Cardiac muscle cell (in vitro differentiated cells and primary cell): ENCODE measurements at regions not wholly inside any gene's neighbourhood (a gene's known extent, or its start where the extent isn't known, plus 50 kb on each side); places are given as distances from the start of the nearest gene placed in this dataset.
A peak's percentile ranks its signal among the peaks of the same experiment; 100 is the strongest.

Source experiments
- DNase-seq, 2 donors: peaks; one replicate each; pipeline versions ENCODE4 v3.0.0 to v3.0.0-alpha.2; 2010 to 2017; ENCODE audit warnings: low read depth in 1 of 2, low spot score in 1 of 2
- H3K27ac ChIP-seq: fragments of 200-600 bp; sonication (generic); 2 replicates; pipeline ENCODE4 v1.5.1; 2016
- H3K27me3 ChIP-seq: fragments of 200-600 bp; sonication (generic); 2 replicates; pipeline ENCODE4 v1.6.0; 2016; ENCODE audit warnings: control low read depth
- H3K36me3 ChIP-seq: fragments of 200-600 bp; sonication (generic); 2 replicates; pipeline ENCODE4 v1.5.1; 2016; ENCODE audit warnings: control low read depth
- H3K4me1 ChIP-seq: fragments of 200-600 bp; sonication (generic); 2 replicates; pipeline ENCODE4 v1.8.1; 2017; ENCODE audit warnings: low read depth, mild to moderate bottlenecking, mixed run types
- H3K4me3 ChIP-seq: fragments of 200-600 bp; sonication (generic); 2 replicates; pipeline ENCODE4 v1.5.1; 2016; ENCODE audit warnings: mild to moderate bottlenecking
- H3K9me3 ChIP-seq: fragments of 200-600 bp; sonication (generic); 2 replicates; pipeline ENCODE4 v1.5.1; 2017; ENCODE audit warnings: low read depth, mild to moderate bottlenecking, control low read depth
- CTCF ChIP-seq: IDR thresholded peaks from 2 replicates; pipeline ENCODE4 v1.5.1; 2012; ENCODE audit warnings: low read depth, mild to moderate bottlenecking, low read length

DNA sequence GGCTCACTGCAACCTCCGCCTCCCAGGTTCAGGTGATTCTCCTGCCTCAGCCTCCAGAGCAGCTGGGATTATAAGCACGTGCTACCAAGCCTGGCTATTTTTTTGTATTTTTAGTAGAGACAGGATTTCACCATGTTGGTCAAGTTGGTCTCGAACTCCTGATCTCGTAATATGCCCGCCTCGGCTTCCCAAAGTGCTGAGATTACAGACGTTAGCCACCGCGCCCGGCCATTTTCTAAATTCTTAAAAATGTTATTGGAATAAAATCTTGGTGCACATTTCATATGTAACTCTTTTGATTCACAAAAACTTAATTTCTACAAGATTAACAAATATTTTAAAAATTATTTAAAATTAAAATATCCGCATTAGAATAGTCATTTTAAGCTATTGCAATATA, 1480.3 kb upstream of the SPRY2 start:
- no peak for DNase-seq
- Histone ChIP-seq H3K4me3 (no peak overlapping the region), H3K4me1 (no peaks in the 10 kb centered on the region), H3K9me3 (no peaks in the 10 kb centered on the region), H3K36me3 (no peaks in the 10 kb centered on the region), H3K27me3 (no peaks in the 10 kb centered on the region), H3K27ac (no peak overlapping the region)
- no peak for TF ChIP-seq CTCF

GRCh38 chr13:81800433-81800832, 1459.5 kb upstream of the SPRY2 start:
- Histone ChIP-seq H3K27me3 (no peaks in the 10 kb centered on the region), H3K36me3 (no peaks in the 10 kb centered on the region), H3K4me3 (no peak overlapping the region), H3K9me3 (no peaks in the 10 kb centered on the region), H3K4me1 (no peaks in the 10 kb centered on the region), H3K27ac (no peak overlapping the region)
- TF ChIP-seq CTCF, result no peak
- DNase-seq, result no peak

- no peak overlapping the region for H3K4me3 ChIP-seq
- no peaks in the 10 kb centered on the region for H3K27me3 ChIP-seq
- no peak overlapping the region for H3K27ac ChIP-seq
- H3K9me3 ChIP-seq, result no peaks in the 10 kb centered on the region
- no peak for TF ChIP-seq CTCF
- H3K36me3 ChIP-seq, result no peaks in the 10 kb centered on the region
- peaks cover 10% of the 10 kb centered on the region for H3K4me1 ChIP-seq
- no peak for DNase-seq
Observed at GRCh38 chr13:81795710-81796109, 1454.8 kb upstream of the SPRY2 start.

DNA sequence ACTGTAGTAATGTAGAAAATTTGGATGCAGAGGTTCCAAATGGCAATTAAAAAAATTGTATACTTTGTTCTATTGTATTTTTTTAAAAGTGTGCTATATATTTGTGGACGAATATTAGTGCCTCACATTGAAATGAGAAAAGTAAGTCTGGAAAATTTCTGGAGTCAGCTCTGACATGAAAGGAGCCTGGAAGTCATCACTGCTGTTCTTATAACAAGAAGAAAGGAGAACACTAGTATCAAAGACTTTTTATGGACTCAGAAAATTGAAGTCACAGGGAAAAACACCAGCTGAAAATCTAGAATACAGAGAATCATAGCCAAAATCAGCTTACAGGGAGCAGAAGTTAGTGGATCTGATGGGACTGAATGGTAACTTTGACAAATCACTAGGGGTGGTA, 1450.7 kb upstream of the SPRY2 start:
- H3K27me3 ChIP-seq, result no peaks in the 10 kb centered on the region
- no peak for TF ChIP-seq CTCF
- no peaks in the 10 kb centered on the region for H3K9me3 ChIP-seq
- H3K4me1 ChIP-seq, result peaks cover 10% of the 10 kb centered on the region
- H3K27ac ChIP-seq, result peak overlapping the region; percentile 64
- no peak overlapping the region for H3K4me3 ChIP-seq
- H3K36me3 ChIP-seq, result no peaks in the 10 kb centered on the region
- peak in 1 of 2 donors; percentile 55 for DNase-seq

GRCh38 chr13:81781471-81781870, 1440.5 kb upstream of the SPRY2 start:
- H3K36me3 ChIP-seq, result no peaks in the 10 kb centered on the region
- no peaks in the 10 kb centered on the region for H3K4me1 ChIP-seq
- no peak overlapping the region for H3K4me3 ChIP-seq
- DNase-seq, result no peak
- no peaks in the 10 kb centered on the region for H3K27me3 ChIP-seq
- TF ChIP-seq CTCF, result no peak
- no peaks in the 10 kb centered on the region for H3K9me3 ChIP-seq
- no peak overlapping the region for H3K27ac ChIP-seq

GRCh38 chr13:81779876-81780275, 1439.0 kb upstream of the SPRY2 start:
- Histone ChIP-seq H3K27me3 (no peaks in the 10 kb centered on the region), H3K9me3 (no peaks in the 10 kb centered on the region), H3K36me3 (no peaks in the 10 kb centered on the region), H3K4me3 (no peak overlapping the region), H3K27ac (no peak overlapping the region), H3K4me1 (no peaks in the 10 kb centered on the region)
- TF ChIP-seq CTCF, result no peak
- no peak for DNase-seq
